KMS-11 (cell line): ENCODE measurements at regions not wholly inside any gene's neighbourhood (a gene's known extent, or its start where the extent isn't known, plus 50 kb on each side); places are given as distances from the start of the nearest gene placed in this dataset.

ENCODE experiments used
- H2AFZ ChIP-seq: fragments of 200-600 bp; sonication (generic); 2 replicates; pipeline ENCODE4 v1.6.1; 2016; ENCODE audit warnings: antibody characterized with exemption, mixed run types, low read depth
- H3K27ac ChIP-seq: fragments of 200-600 bp; sonication (generic); 2 replicates; pipeline ENCODE4 v1.6.1; 2016; ENCODE audit warnings: mild to moderate bottlenecking, mixed run types
- H3K27me3 ChIP-seq: fragments of 200-600 bp; sonication (generic); 2 replicates; pipeline ENCODE4 v1.6.1; 2017; ENCODE audit warnings: mild to moderate bottlenecking, low read depth, mixed run types, moderate library complexity; ENCODE audit not compliant: insufficient read depth
- H3K36me3 ChIP-seq: fragments of 200-600 bp; sonication (generic); 2 replicates; pipeline ENCODE4 v1.6.1; 2017; ENCODE audit warnings: mild to moderate bottlenecking, mixed run types; ENCODE audit not compliant: insufficient read depth
- H3K4me1 ChIP-seq: fragments of 200-600 bp; sonication (generic); 2 replicates; pipeline ENCODE4 v1.6.1; 2016; ENCODE audit warnings: mild to moderate bottlenecking, low read depth, mixed run types; ENCODE audit not compliant: poor library complexity, severe bottlenecking
- H3K4me2 ChIP-seq: fragments of 200-600 bp; sonication (generic); 2 replicates; pipeline ENCODE4 v1.7.0; 2016; ENCODE audit warnings: mild to moderate bottlenecking, mixed run types
- H3K4me3 ChIP-seq: fragments of 200-600 bp; sonication (generic); IDR thresholded peaks from 2 replicates; pipeline ENCODE4 v1.6.1; 2017; ENCODE audit warnings: low read depth, low read length, mixed read lengths; ENCODE audit not compliant: insufficient read depth
- H3K79me2 ChIP-seq: fragments of 200-600 bp; sonication (generic); 2 replicates; pipeline ENCODE4 v1.6.1; 2016; ENCODE audit warnings: low read depth, mixed run types; ENCODE audit not compliant: insufficient read depth
- H3K9ac ChIP-seq: fragments of 200-600 bp; sonication (generic); 2 replicates; pipeline ENCODE4 v1.6.1; 2016; ENCODE audit warnings: mild to moderate bottlenecking, mixed run types
- H4K20me1 ChIP-seq: fragments of 200-600 bp; sonication (generic); 2 replicates; pipeline ENCODE4 v1.6.1; 2016; ENCODE audit warnings: mild to moderate bottlenecking, mixed run types; ENCODE audit not compliant: insufficient read depth
- TF ChIP-seq, protein P1 (sequence below): fragments of 200-600 bp; sonication (generic); conservative IDR thresholded peaks from 2 replicates; pipeline ENCODE4 v1.6.1; 2017; ENCODE audit warnings: low read depth, mild to moderate bottlenecking, antibody characterized with exemption, low read length, moderate library complexity, mixed read lengths

DNA sequence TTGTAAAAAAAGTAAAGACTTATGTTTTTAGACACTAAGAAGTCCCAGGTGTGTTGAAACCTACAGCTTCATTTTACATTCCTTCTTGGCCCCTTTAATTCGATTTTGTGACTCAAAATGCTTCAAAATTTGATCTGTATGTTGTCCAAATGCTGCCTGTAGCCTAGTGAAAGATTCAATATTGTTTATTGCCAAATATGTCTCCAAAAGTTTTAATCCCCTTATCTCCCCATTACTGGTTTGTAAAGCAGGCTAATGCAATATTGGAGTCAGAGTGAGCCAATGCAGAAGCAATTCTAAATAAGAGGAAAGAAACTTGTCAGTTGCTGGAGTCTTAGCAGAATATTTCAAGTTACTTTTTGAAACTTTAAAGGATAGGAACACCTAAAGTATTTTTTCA lies 287.0 kb upstream of the ZC3H15 start:
- Histone ChIP-seq H3K27me3 (no peaks in the 10 kb centered on the region), H3K79me2 (no peaks in the 10 kb centered on the region), H4K20me1 (no peaks in the 10 kb centered on the region), H3K4me2 (no peak overlapping the region), H3K9ac (no peak overlapping the region), H2AFZ (no peak overlapping the region), H3K36me3 (no peaks in the 10 kb centered on the region), H3K27ac (no peak overlapping the region), H3K4me3 (no peak overlapping the region), H3K4me1 (no peaks in the 10 kb centered on the region)
- TF ChIP-seq, protein P1, sequence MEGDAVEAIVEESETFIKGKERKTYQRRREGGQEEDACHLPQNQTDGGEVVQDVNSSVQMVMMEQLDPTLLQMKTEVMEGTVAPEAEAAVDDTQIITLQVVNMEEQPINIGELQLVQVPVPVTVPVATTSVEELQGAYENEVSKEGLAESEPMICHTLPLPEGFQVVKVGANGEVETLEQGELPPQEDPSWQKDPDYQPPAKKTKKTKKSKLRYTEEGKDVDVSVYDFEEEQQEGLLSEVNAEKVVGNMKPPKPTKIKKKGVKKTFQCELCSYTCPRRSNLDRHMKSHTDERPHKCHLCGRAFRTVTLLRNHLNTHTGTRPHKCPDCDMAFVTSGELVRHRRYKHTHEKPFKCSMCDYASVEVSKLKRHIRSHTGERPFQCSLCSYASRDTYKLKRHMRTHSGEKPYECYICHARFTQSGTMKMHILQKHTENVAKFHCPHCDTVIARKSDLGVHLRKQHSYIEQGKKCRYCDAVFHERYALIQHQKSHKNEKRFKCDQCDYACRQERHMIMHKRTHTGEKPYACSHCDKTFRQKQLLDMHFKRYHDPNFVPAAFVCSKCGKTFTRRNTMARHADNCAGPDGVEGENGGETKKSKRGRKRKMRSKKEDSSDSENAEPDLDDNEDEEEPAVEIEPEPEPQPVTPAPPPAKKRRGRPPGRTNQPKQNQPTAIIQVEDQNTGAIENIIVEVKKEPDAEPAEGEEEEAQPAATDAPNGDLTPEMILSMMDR = no peak

DNA sequence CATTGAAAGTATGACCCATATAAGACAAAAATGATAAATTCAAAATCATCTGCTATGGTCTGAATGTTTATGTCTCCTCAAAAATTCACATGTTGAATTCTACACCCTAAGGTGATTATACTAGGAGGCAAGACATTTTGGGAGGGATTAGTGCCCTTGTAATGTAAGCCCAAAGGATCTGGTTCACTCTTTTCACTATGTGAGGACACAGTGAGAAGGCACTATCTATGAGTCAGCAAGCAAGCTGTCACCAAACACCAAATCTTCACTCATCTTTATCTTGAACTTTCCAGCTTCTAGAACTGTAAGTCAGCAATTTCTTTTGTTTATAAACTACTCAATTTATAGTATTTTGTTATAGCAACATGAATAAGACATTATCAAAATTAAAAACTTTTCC lies 284.7 kb upstream of the ZC3H15 start:
- H3K36me3 ChIP-seq = no peaks in the 10 kb centered on the region
- no peak overlapping the region for H2AFZ ChIP-seq
- H4K20me1 ChIP-seq = no peaks in the 10 kb centered on the region
- no peak overlapping the region for H3K9ac ChIP-seq
- TF ChIP-seq, protein P1 = no peak
- no peak overlapping the region for H3K4me3 ChIP-seq
- H3K27me3 ChIP-seq = no peaks in the 10 kb centered on the region
- no peak overlapping the region for H3K4me2 ChIP-seq
- no peaks in the 10 kb centered on the region for H3K79me2 ChIP-seq
- no peak overlapping the region for H3K27ac ChIP-seq
- H3K4me1 ChIP-seq = no peaks in the 10 kb centered on the region

DNA sequence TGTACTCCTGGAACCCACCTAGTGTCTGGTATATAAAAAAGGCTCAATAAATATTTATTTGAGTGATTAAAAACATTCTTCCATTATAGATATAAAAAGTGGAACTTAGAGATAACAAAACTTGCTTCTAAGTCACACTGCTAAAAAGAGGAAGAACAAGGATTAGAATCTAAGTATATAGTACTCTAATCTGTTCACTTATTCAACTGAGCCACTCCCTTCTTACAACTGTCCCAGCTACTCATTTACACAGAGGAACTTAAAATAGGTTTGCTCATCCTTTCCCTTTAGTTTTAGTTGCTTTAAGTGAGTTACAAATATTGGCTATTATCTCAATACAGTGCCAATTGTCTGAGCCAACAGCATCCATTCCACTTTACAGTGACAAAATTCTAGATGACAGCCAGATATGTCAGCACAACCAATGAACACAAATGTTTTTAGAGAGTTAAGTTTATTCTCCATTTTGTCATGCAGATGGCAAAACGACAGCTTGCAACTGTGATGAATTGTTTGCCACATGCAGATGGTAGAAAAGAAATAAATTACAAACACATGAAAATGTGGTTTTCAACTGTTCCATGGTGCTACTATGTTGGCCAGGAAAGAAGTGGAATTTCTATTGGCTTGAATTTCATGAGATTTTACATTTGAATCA lies 280.7 kb upstream of the ZC3H15 start:
- Histone ChIP-seq H3K27ac (no peak overlapping the region), H3K4me3 (no peak overlapping the region), H3K27me3 (no peaks in the 10 kb centered on the region), H3K4me2 (no peak overlapping the region), H3K36me3 (no peaks in the 10 kb centered on the region), H2AFZ (no peak overlapping the region), H3K4me1 (no peaks in the 10 kb centered on the region), H3K79me2 (no peaks in the 10 kb centered on the region), H4K20me1 (no peaks in the 10 kb centered on the region), H3K9ac (no peak overlapping the region)
- TF ChIP-seq, protein P1 = no peak

DNA sequence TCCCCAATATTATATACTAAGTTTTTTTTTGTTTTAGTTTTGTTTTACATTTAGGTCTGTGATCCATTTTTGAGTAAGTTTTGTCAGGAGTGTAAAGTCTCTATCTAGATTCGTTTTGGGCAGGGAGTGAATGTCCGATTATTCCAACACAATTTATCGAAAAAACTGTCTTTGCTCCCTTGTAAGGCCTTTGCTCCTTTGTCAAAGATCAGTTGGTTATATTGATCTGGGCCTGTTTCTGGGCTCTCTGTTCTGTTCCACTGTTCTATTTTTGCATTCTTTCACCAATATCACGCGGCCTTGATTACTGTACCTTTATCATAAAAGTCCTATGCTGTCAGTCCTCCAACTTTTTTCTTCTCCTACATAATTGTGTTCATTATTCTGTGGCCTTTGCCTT lies 276.5 kb upstream of the ZC3H15 start:
- Histone ChIP-seq H2AFZ (no peak overlapping the region), H3K4me2 (no peak overlapping the region), H3K27me3 (no peaks in the 10 kb centered on the region), H3K27ac (no peak overlapping the region), H3K9ac (no peak overlapping the region), H3K36me3 (no peaks in the 10 kb centered on the region), H3K4me3 (no peak overlapping the region), H3K4me1 (no peaks in the 10 kb centered on the region), H3K79me2 (no peaks in the 10 kb centered on the region), H4K20me1 (no peaks in the 10 kb centered on the region)
- TF ChIP-seq, protein P1 = no peak
